ENCODE measurements at regions not wholly inside any gene's neighbourhood (a gene's known extent, or its start where the extent isn't known, plus 50 kb on each side); places are given as distances from the start of the nearest gene placed in this dataset.

- no peak for TF ChIP-seq GATA2 (IDR thresholded peaks at IDR 0.05; ENCODE audit: low read depth, low read length)
- TF ChIP-seq GATA3 (IDR thresholded peaks at IDR 0.05; ENCODE audit: low read depth, low read length): no peak
These were observed 172.2 kb downstream of the C5orf15 start for GRCh38 chr5:133796186-133796585.
